Gastroesophageal sphincter (tissue), 4 donors: ENCODE measurements at regions not wholly inside any gene's neighbourhood (a gene's known extent, or its start where the extent isn't known, plus 50 kb on each side); places are given as distances from the start of the nearest gene placed in this dataset.

Experiments used
- ATAC-seq: fragments of 150-250 bp; one replicate; pipeline ENCODE4 v1.9.1; 2016; ENCODE audit warnings: mild to moderate bottlenecking, moderate library complexity
- H3K27ac ChIP-seq, 4 donors: fragments of 200-600 bp; sonication (generic) in 3 of 4; 1 replicate in 3 of 4; 2 replicates in 1 of 4; pipeline ENCODE4 v1.5.1; 2016 to 2019
- H3K27me3 ChIP-seq: fragments of 200-600 bp; sonication (generic); one replicate; pipeline ENCODE4 v1.5.1; 2019
- H3K36me3 ChIP-seq, 2 donors: fragments of 200-600 bp; sonication (generic); one replicate each; pipeline ENCODE4 v1.5.1; 2019; ENCODE audit warnings: control low read depth in 1 of 2
- H3K4me1 ChIP-seq, 3 donors: fragments of 200-600 bp; sonication (generic); 1 replicate in 2 of 3; 2 replicates in 1 of 3; pipeline ENCODE4 v1.5.1; 2016 to 2019; ENCODE audit warnings: control low read depth in 2 of 3
- H3K4me3 ChIP-seq, 2 donors: fragments of 200-600 bp; sonication (generic); one replicate each; pipeline ENCODE4 v1.5.1; 2019; ENCODE audit warnings: mild to moderate bottlenecking in 1 of 2, moderate library complexity in 1 of 2
- H3K9me3 ChIP-seq, 3 donors: fragments of 200-600 bp; sonication (generic); one replicate each; pipeline ENCODE4 v1.5.1; 2017 to 2019; ENCODE audit warnings: control low read depth in 2 of 3
- CTCF ChIP-seq, 4 experiments: fragments of 200-600 bp in 2 of 4; fragments of 450-650 bp in 2 of 4; sonication (generic) in 1 of 4; IDR thresholded peaks; one replicate each; pipeline ENCODE4 v1.5.1; 2017 to 2019; ENCODE audit warnings: antibody characterized with exemption in 4 of 4, mild to moderate bottlenecking in 2 of 4, moderate library complexity in 2 of 4
- EP300 ChIP-seq: sonication (generic); formaldehyde crosslinking; IDR thresholded peaks from one replicate; pipeline ENCODE4 v1.6.1; 2017; ENCODE audit warnings: antibody characterized with exemption, mild to moderate bottlenecking
- POLR2A ChIP-seq, 2 donors: fragments of 450-650 bp; IDR thresholded peaks; one replicate each; pipeline ENCODE4 v1.6.1; 2017; ENCODE audit warnings: antibody characterized with exemption in 2 of 2, mild to moderate bottlenecking in 2 of 2, moderate library complexity in 1 of 2
- POLR2AphosphoS5 ChIP-seq: sonication (generic); formaldehyde crosslinking; IDR thresholded peaks from one replicate; pipeline ENCODE4 v1.6.1; 2017; ENCODE audit warnings: antibody characterized with exemption
- WGBS, 2 donors: methylation state at CpG; one replicate each; pipeline ENCODE4 v1.1.5; 2018; ENCODE audit warnings: low coverage in 1 of 2; 5-methylcytosine and 5-hydroxymethylcytosine counted together

GRCh38 chr10:42973870-42974692, 102.8 kb upstream of the RET start:
- Histone ChIP-seq H3K4me1 (no peaks in the 10 kb centered on the region), H3K9me3 (no peaks in the 10 kb centered on the region), H3K27me3 (peaks cover 37% of the 10 kb centered on the region), H3K4me3 (no peak overlapping the region), H3K36me3 (no peaks in the 10 kb centered on the region), H3K27ac (no peak overlapping the region)
- no peak for TF ChIP-seq POLR2A (IDR thresholded peaks at IDR 0.05)
- no peak for TF ChIP-seq POLR2AphosphoS5
- no peak for ATAC-seq
- 93% methylated on average over 3 of the region's 9 CpGs; no CpG with 5 or more reads in 1 of the 2 donors for WGBS, 2 donors

GRCh38 chr10:42974693-42975002, 102.2 kb upstream of the RET start:
- H3K4me1 ChIP-seq = no peaks in the 10 kb centered on the region
- WGBS, 2 donors = 70% methylated on average over 2 of the region's 3 CpGs; no CpG with 5 or more reads in 1 of the 2 donors
- no peak overlapping the region for H3K4me3 ChIP-seq
- no peak for ATAC-seq
- TF ChIP-seq CTCF (IDR thresholded peaks at IDR 0.05) (no peak), POLR2AphosphoS5 (no peak), EP300 (no peak), POLR2A (IDR thresholded peaks at IDR 0.05) (no peak)
- H3K9me3 ChIP-seq = no peaks in the 10 kb centered on the region
- no peak overlapping the region for H3K27ac ChIP-seq
- no peaks in the 10 kb centered on the region for H3K36me3 ChIP-seq
- H3K27me3 ChIP-seq = peaks cover 32% of the 10 kb centered on the region

GRCh38 chr10:42975005-42975493, 101.8 kb upstream of the RET start:
- ATAC-seq = no peak

GRCh38 chr10:42975558-42976340, 101.1 kb upstream of the RET start:
- Histone ChIP-seq H3K9me3 (no peaks in the 10 kb centered on the region), H3K4me1 (no peaks in the 10 kb centered on the region), H3K36me3 (no peaks in the 10 kb centered on the region), H3K27me3 (peaks cover 21% of the 10 kb centered on the region), H3K27ac (no peak overlapping the region), H3K4me3 (no peak overlapping the region)
- TF ChIP-seq CTCF (IDR thresholded peaks at IDR 0.05) = no peak
- no peak for TF ChIP-seq POLR2AphosphoS5
- ATAC-seq = no peak
- 71 to 93% methylated on average over 9 to 10 of the region's 21 CpGs for WGBS, 2 donors

More at GRCh38 chr10:42975005-42975493, 101.8 kb upstream of the RET start:
- Histone ChIP-seq H3K4me1 (no peaks in the 10 kb centered on the region), H3K4me3 (no peak overlapping the region), H3K27ac (no peak overlapping the region), H3K36me3 (no peaks in the 10 kb centered on the region), H3K27me3 (peaks cover 28% of the 10 kb centered on the region), H3K9me3 (no peaks in the 10 kb centered on the region)
- no peak for TF ChIP-seq CTCF (IDR thresholded peaks at IDR 0.05)
- no peak for TF ChIP-seq POLR2A (IDR thresholded peaks at IDR 0.05)
- TF ChIP-seq EP300 = no peak
- TF ChIP-seq POLR2AphosphoS5 = no peak
- WGBS, 2 donors = no CpG with 5 or more reads among the region's 4 CpGs

GRCh38 chr10:42976351-42977031, 100.4 kb upstream of the RET start:
- TF ChIP-seq EP300 = no peak
- TF ChIP-seq POLR2A (IDR thresholded peaks at IDR 0.05) = no peak
- no peak for TF ChIP-seq POLR2AphosphoS5
- TF ChIP-seq CTCF (IDR thresholded peaks at IDR 0.05) = no peak
- no peak overlapping the region for H3K27ac ChIP-seq
- WGBS, 2 donors = 90% methylated on average over 5 of the region's 7 CpGs; no CpG with 5 or more reads in 1 of the 2 donors

More at GRCh38 chr10:42976351-42977031, 100.4 kb upstream of the RET start:
- Histone ChIP-seq H3K27me3 (peaks cover 15% of the 10 kb centered on the region), H3K4me1 (no peaks in the 10 kb centered on the region), H3K4me3 (no peak overlapping the region), H3K9me3 (no peaks in the 10 kb centered on the region), H3K36me3 (no peaks in the 10 kb centered on the region)
- no peak for ATAC-seq
